ENCODE measurements at regions not wholly inside any gene's neighbourhood (a gene's known extent, or its start where the extent isn't known, plus 50 kb on each side); places are given as distances from the start of the nearest gene placed in this dataset.

GRCh38 chr12:39239490-39240486 lies 203.1 kb downstream of the KIF21A start:
- H2AFZ ChIP-seq (ENCODE audit: low read depth, low read length, poor library complexity, severe bottlenecking): no peak overlapping the region
- no peaks in the 10 kb centered on the region for H3K9me2 ChIP-seq (ENCODE audit: insufficient read depth)
- intact Hi-C loops (cut with micrococcal nuclease): no loop called here
- DNase-seq (ENCODE audit: low read depth, low spot score) (no peak), ATAC-seq (no peak)
- ChIA-PET POLR2A (no interaction called here), RAD21 (ENCODE audit: low non-redundant PET in 1 of 2, low total read pairs in 2 of 2, uncharacterized antibody in 2 of 2, unreplicated experiment in 2 of 2) (no interaction called here), CTCF (interaction anchor here (1.2 to 1.5 kb wide), 2 partner anchors 11 to 34 kb away, joined by 3 to 9 read pairs; no protein-coding TSS in a partner anchor)
- H4K20me1 ChIP-seq (ENCODE audit: insufficient read depth): no peaks in the 10 kb centered on the region
- no peaks in the 10 kb centered on the region for H3K79me2 ChIP-seq (ENCODE audit: insufficient read depth, low read length)
- H3K4me2 ChIP-seq (ENCODE audit: low read length): no peak overlapping the region
- TF ChIP-seq POLR2A (IDR thresholded peaks at IDR 0.05; ENCODE audit: borderline replicate concordance, extremely low read depth, insufficient read depth, insufficient read length) (no peak), RAD21 (IDR thresholded peaks at IDR 0.05; ENCODE audit: low read depth) (no peak)
- H3K4me1 ChIP-seq (ENCODE audit: control insufficient read depth in 1 of 2, insufficient read depth in 2 of 2, low read length in 2 of 2): no peaks in the 10 kb centered on the region
- BruUV-seq (replicated peaks): no TSS peak
- no peak overlapping the region for H3K27ac ChIP-seq (ENCODE audit: low read depth, low read length)
- H3K9me3 ChIP-seq (ENCODE audit: control insufficient read depth in 1 of 2, insufficient read depth in 1 of 2, low read depth in 1 of 2, low read length in 2 of 2): no peaks in the 10 kb centered on the region
- no peak overlapping the region for H3K9ac ChIP-seq (ENCODE audit: low read length)
- no peaks in the 10 kb centered on the region for H3K27me3 ChIP-seq (ENCODE audit: insufficient read depth, low read length)
- no peak overlapping the region for H3K4me3 ChIP-seq (replicated peaks in 1 of 2; ENCODE audit: low read depth in 1 of 2, low read length in 2 of 2)
- no peaks in the 10 kb centered on the region for H3K36me3 ChIP-seq (ENCODE audit: control insufficient read depth in 1 of 2, insufficient read depth in 2 of 2, low read length in 2 of 2)

GRCh38 chr12:39237004-39237403 lies 205.9 kb downstream of the KIF21A start:
- BruUV-seq (replicated peaks): no TSS peak
- Histone ChIP-seq H2AFZ (ENCODE audit: low read depth, low read length, poor library complexity, severe bottlenecking) (no peak overlapping the region), H4K20me1 (ENCODE audit: insufficient read depth) (no peaks in the 10 kb centered on the region), H3K27me3 (ENCODE audit: insufficient read depth, low read length) (no peaks in the 10 kb centered on the region), H3K4me1 (ENCODE audit: control insufficient read depth in 1 of 2, insufficient read depth in 2 of 2, low read length in 2 of 2) (no peaks in the 10 kb centered on the region), H3K4me2 (ENCODE audit: low read length) (no peak overlapping the region), H3K9me3 (ENCODE audit: control insufficient read depth in 1 of 2, insufficient read depth in 1 of 2, low read depth in 1 of 2, low read length in 2 of 2) (no peaks in the 10 kb centered on the region), H3K4me3 (replicated peaks in 1 of 2; ENCODE audit: low read depth in 1 of 2, low read length in 2 of 2) (no peak overlapping the region), H3K36me3 (ENCODE audit: control insufficient read depth in 1 of 2, insufficient read depth in 2 of 2, low read length in 2 of 2) (no peaks in the 10 kb centered on the region), H3K9me2 (ENCODE audit: insufficient read depth) (no peaks in the 10 kb centered on the region), H3K9ac (ENCODE audit: low read length) (no peak overlapping the region), H3K27ac (ENCODE audit: low read depth, low read length) (no peak overlapping the region), H3K79me2 (ENCODE audit: insufficient read depth, low read length) (no peaks in the 10 kb centered on the region)
- no peak for DNase-seq (ENCODE audit: low read depth, low spot score)
- TF ChIP-seq EGR1 (IDR thresholded peaks at IDR 0.05; ENCODE audit: low read depth) (no peak), ZNF274 (IDR thresholded peaks at IDR 0.05; ENCODE audit: low read depth, low read length) (no peak), SRF (IDR thresholded peaks at IDR 0.05; ENCODE audit: low read depth) (no peak), CBX3 (IDR thresholded peaks at IDR 0.05; ENCODE audit: low read depth) (no peak)
- CTCF ChIA-PET: no interaction called here
- intact Hi-C loops (cut with micrococcal nuclease): no loop called here
- ATAC-seq: no peak
- POLR2A ChIA-PET: no interaction called here
- RAD21 ChIA-PET (ENCODE audit: low non-redundant PET in 1 of 2, low total read pairs in 2 of 2, uncharacterized antibody in 2 of 2, unreplicated experiment in 2 of 2): no interaction called here
